ENCODE measurements at regions not wholly inside any gene's neighbourhood (a gene's known extent, or its start where the extent isn't known, plus 50 kb on each side); places are given as distances from the start of the nearest gene placed in this dataset.

GRCh38 chr10:131403936-131404335 is 92.4 kb upstream of the TCERG1L start:
- TF ChIP-seq POLR2A (IDR thresholded peaks at IDR 0.05) (no peak), CTCF (IDR thresholded peaks at IDR 0.05) (no peak)
